ENCODE measurements at regions not wholly inside any gene's neighbourhood (a gene's known extent, or its start where the extent isn't known, plus 50 kb on each side); places are given as distances from the start of the nearest gene placed in this dataset.

DNA sequence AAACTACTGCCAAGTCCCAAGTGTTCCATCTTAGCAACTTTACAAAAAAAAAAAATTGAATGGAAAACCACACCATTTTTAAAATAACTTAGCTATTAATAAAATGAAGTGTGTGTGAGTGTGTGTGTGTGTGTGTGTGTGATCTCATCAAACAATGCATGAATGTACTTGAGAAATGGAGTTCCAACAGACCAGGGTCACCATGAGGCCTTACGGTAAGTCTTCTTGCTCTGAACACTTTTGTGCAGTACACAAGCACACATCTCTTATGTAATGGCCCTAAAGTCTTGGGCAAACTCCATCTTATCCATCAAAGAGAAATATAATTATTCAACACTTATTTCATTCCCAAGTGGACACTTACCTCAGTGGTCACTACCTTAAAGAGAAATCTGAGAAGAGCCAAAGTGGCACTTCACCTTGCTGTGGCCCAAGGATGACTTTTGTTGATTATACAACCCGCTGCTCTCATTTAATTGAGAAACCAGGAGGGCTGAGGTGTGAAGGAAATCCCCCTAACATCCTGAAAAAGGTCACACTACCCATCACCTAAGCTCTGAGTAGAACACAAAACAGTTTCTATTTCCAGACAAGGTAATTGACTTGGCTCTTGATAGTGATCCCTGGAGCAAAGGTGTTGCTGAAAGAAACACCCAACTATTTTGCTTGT lies 96.5 kb upstream of the PRDX4 start (continued):
- TF ChIP-seq MAFK (IDR thresholded peaks at IDR 0.05; ENCODE audit: low read depth, low read length) (no peak), ASH2L (IDR thresholded peaks at IDR 0.05; ENCODE audit: low read length) (no peak), BCL11A (IDR thresholded peaks at IDR 0.05; ENCODE audit: low read depth in 2 of 2, low read length in 2 of 2) (no peak), CHD1 (IDR thresholded peaks at IDR 0.05; ENCODE audit: low read depth, low read length) (no peak)
